Tibial nerve (tissue), 4 donors: ENCODE measurements at regions not wholly inside any gene's neighbourhood (a gene's known extent, or its start where the extent isn't known, plus 50 kb on each side); places are given as distances from the start of the nearest gene placed in this dataset.

Experiments used
- CTCF ChIP-seq, 5 experiments: fragments of 200-600 bp in 3 of 5; fragments of 450-650 bp in 2 of 5; sonication (generic) in 3 of 5; IDR thresholded peaks; one replicate each; pipeline ENCODE4 v1.5.1; 2016 to 2019; ENCODE audit warnings: antibody characterized with exemption in 5 of 5, mild to moderate bottlenecking in 3 of 5, moderate library complexity in 2 of 5
- EP300 ChIP-seq, 2 donors: sonication (generic); formaldehyde crosslinking; IDR thresholded peaks; one replicate each; pipeline ENCODE4 v1.6.1; 2017; ENCODE audit warnings: antibody characterized with exemption in 2 of 2, mild to moderate bottlenecking in 1 of 2
- POLR2A ChIP-seq, 2 donors: fragments of 450-650 bp; IDR thresholded peaks; one replicate each; pipeline ENCODE4 v1.6.1; 2017; ENCODE audit warnings: antibody characterized with exemption in 2 of 2, mild to moderate bottlenecking in 2 of 2, moderate library complexity in 2 of 2

- TF ChIP-seq CTCF (IDR thresholded peaks at IDR 0.05) (no peak), POLR2A (IDR thresholded peaks at IDR 0.05) (no peak), EP300 (IDR thresholded peaks at IDR 0.05) (no peak)
Measured at GRCh38 chrX:66919280-66919832, 280.5 kb upstream of the EDA2R start.
